ENCODE measurements at regions not wholly inside any gene's neighbourhood (a gene's known extent, or its start where the extent isn't known, plus 50 kb on each side); places are given as distances from the start of the nearest gene placed in this dataset.

DNA sequence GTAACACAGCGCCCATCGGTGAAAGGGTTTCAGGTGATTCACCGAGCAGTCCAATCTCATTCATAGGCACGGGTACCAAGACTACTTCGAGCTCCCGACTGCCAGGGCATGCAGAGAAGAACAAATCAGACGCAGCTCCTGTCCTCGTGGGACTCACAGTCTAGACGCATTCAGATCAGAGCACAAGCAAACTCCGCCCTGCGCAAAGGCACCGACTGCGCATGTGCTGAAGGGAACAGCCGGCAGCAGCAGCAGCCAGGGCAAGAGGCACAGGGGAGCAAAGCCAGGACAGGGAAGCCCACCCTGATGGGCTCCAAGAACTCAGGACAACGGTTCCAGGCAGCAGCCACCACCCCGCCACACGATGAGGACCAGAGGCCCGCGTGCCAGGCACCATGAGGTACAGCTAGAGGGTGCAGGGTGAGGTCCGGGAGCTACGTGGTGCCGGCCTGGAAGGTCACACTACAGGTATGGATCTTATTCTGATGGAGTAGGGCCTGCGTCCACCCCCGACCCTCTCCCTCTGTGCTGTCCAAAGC, 315.7 kb downstream of the FOXL1 start:
- Histone ChIP-seq H3K4me1 (ENCODE audit: control insufficient read depth, insufficient read depth, low read length) (peaks cover 11% of the 10 kb centered on the region), H3K36me3 (ENCODE audit: control insufficient read depth, insufficient read depth, low read length) (no peaks in the 10 kb centered on the region), H3K9me3 (ENCODE audit: control insufficient read depth, low read length) (no peaks in the 10 kb centered on the region), H3K27me3 (ENCODE audit: control insufficient read depth, insufficient read depth, low read length, poor library complexity, severe bottlenecking) (no peaks in the 10 kb centered on the region), H3K4me3 (ENCODE audit: insufficient read depth, low read depth, low read length) (no peak overlapping the region), H3K27ac (ENCODE audit: insufficient read depth, low read depth, low read length, poor library complexity, severe bottlenecking) (no peak overlapping the region)
- 96% methylated on average over 24 of the region's 24 CpGs for WGBS, 2 experiments

DNA sequence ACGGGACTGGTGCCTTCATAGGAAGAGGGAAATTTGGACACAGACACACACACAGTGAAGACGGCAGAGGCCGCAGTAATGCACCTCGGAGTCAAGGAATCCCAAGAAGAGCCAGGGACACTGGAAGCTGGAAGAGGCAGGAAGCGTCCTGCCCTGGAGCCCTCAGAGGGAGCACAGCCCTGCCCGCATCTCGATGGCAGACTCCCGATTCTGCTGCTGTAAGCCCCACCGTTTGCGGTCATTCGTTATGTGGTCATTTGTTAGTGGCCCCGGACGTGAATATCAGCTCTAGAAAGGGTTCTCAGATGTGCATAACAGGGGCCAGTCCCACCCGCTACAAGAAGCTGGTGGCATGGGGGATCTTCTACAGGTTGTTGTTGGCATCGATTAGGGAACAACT, 316.6 kb downstream of the FOXL1 start:
- Histone ChIP-seq H3K36me3 (ENCODE audit: control insufficient read depth, insufficient read depth, low read length) (no peaks in the 10 kb centered on the region), H3K27me3 (ENCODE audit: control insufficient read depth, insufficient read depth, low read length, poor library complexity, severe bottlenecking) (no peaks in the 10 kb centered on the region), H3K9me3 (ENCODE audit: control insufficient read depth, low read length) (no peaks in the 10 kb centered on the region), H3K4me1 (ENCODE audit: control insufficient read depth, insufficient read depth, low read length) (peaks cover 11% of the 10 kb centered on the region), H3K4me3 (ENCODE audit: insufficient read depth, low read depth, low read length) (no peak overlapping the region), H3K27ac (ENCODE audit: insufficient read depth, low read depth, low read length, poor library complexity, severe bottlenecking) (no peak overlapping the region)
- 93 to 94% methylated on average over 15 of the region's 15 CpGs for WGBS, 2 experiments

DNA sequence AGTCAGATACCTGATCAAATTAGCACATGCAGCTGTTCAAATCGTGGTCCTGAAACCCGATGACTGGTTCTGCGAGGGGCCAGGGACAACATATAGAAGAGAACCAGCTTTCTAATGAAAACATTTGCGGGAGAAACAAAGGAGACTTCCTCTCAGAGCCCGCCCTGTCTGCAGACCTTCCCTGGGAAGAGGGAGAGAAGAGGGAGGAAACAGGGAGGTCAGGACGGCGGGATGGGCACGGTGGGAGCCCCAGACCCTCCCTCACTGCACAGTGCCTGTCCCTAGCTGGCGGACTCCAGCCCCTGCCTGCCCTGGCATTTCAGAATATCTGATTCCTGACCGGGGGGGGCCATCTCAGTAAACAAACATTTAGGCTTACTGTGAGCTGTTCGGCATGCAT, 317.3 kb downstream of the FOXL1 start:
- no peaks in the 10 kb centered on the region for H3K36me3 ChIP-seq (ENCODE audit: control insufficient read depth, insufficient read depth, low read length)
- WGBS, 2 experiments: 55 to 58% methylated on average over 11 of the region's 11 CpGs
- H3K27ac ChIP-seq (ENCODE audit: insufficient read depth, low read depth, low read length, poor library complexity, severe bottlenecking): no peak overlapping the region
- H3K4me1 ChIP-seq (ENCODE audit: control insufficient read depth, insufficient read depth, low read length): peaks cover 11% of the 10 kb centered on the region
- no peak overlapping the region for H3K4me3 ChIP-seq (ENCODE audit: insufficient read depth, low read depth, low read length)
- H3K27me3 ChIP-seq (ENCODE audit: control insufficient read depth, insufficient read depth, low read length, poor library complexity, severe bottlenecking): no peaks in the 10 kb centered on the region
- H3K9me3 ChIP-seq (ENCODE audit: control insufficient read depth, low read length): no peaks in the 10 kb centered on the region

DNA sequence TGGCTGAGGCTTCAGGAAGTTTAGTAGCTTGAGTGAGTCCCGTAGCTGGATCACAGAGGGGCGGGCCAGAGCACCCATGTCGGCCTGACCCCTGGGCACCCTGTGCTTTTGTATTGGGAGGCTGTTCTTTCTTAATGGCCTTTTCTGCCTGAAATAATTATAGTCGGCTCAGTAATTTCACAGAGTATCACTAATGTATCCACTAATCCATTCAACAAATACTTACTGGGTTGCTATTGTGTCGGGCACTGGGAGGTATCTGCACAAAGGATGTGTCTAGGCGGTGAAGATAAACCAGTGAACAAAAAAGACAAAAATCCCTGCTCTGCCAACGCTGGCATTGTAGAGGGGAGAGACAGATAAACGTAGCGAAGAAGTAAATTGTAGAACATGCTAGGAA, 318.6 kb downstream of the FOXL1 start:
- no peak overlapping the region for H3K4me3 ChIP-seq (ENCODE audit: insufficient read depth, low read depth, low read length)
- no peaks in the 10 kb centered on the region for H3K9me3 ChIP-seq (ENCODE audit: control insufficient read depth, low read length)
- H3K4me1 ChIP-seq (ENCODE audit: control insufficient read depth, insufficient read depth, low read length): peaks cover 11% of the 10 kb centered on the region
- no peak overlapping the region for H3K27ac ChIP-seq (ENCODE audit: insufficient read depth, low read depth, low read length, poor library complexity, severe bottlenecking)
- no peaks in the 10 kb centered on the region for H3K36me3 ChIP-seq (ENCODE audit: control insufficient read depth, insufficient read depth, low read length)
- 74 to 77% methylated on average over 9 of the region's 9 CpGs for WGBS, 2 experiments
- no peaks in the 10 kb centered on the region for H3K27me3 ChIP-seq (ENCODE audit: control insufficient read depth, insufficient read depth, low read length, poor library complexity, severe bottlenecking)

DNA sequence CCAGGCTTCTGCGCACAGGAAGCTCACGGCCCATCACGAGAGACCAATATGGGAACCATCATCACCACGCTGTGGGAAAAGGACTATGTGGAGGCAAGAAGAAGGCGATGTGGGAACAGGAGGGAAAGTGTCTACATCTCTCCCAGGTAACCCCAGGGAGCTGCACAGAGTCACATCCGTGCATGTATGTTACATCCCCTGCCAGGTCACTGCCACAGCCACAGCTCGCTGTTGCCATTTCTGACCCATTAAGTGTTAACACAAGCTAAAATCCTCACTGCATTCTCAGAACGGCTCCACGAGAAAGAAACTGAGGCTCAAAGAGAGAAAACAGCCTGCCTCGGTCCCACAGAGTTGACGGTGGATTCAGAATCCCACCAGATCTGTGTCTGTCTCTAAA, 319.1 kb downstream of the FOXL1 start:
- no peak overlapping the region for H3K27ac ChIP-seq (ENCODE audit: insufficient read depth, low read depth, low read length, poor library complexity, severe bottlenecking)
- peaks cover 11% of the 10 kb centered on the region for H3K4me1 ChIP-seq (ENCODE audit: control insufficient read depth, insufficient read depth, low read length)
- H3K9me3 ChIP-seq (ENCODE audit: control insufficient read depth, low read length): no peaks in the 10 kb centered on the region
- H3K27me3 ChIP-seq (ENCODE audit: control insufficient read depth, insufficient read depth, low read length, poor library complexity, severe bottlenecking): no peaks in the 10 kb centered on the region
- 92 to 94% methylated on average over 11 of the region's 11 CpGs for WGBS, 2 experiments
- no peak overlapping the region for H3K4me3 ChIP-seq (ENCODE audit: insufficient read depth, low read depth, low read length)
- no peaks in the 10 kb centered on the region for H3K36me3 ChIP-seq (ENCODE audit: control insufficient read depth, insufficient read depth, low read length)

DNA sequence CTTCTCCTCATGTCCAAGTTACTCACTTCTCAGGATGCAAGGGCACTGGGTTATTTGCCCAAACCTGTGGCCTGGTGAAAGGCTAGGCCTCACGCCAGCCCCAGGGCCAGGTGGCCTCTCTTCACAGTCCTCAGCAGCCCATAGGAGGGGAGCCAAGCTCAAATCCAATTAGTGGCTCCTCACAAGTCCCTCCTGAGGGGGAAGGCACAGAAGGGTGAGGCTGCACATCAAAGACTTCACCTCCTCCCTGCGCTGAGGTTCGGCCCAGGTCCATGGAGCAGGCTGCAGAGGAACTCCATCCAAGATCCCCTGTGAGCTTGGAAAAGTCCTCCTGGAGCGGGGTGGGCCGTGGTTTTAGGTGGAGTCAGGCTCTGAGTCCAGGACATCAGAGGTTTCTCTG, 320.0 kb downstream of the FOXL1 start:
- Histone ChIP-seq H3K4me3 (ENCODE audit: insufficient read depth, low read depth, low read length) (no peak overlapping the region), H3K9me3 (ENCODE audit: control insufficient read depth, low read length) (no peaks in the 10 kb centered on the region), H3K27me3 (ENCODE audit: control insufficient read depth, insufficient read depth, low read length, poor library complexity, severe bottlenecking) (no peaks in the 10 kb centered on the region), H3K36me3 (ENCODE audit: control insufficient read depth, insufficient read depth, low read length) (no peaks in the 10 kb centered on the region), H3K27ac (ENCODE audit: insufficient read depth, low read depth, low read length, poor library complexity, severe bottlenecking) (no peak overlapping the region), H3K4me1 (ENCODE audit: control insufficient read depth, insufficient read depth, low read length) (peaks cover 11% of the 10 kb centered on the region)
- 84 to 86% methylated on average over 5 of the region's 5 CpGs for WGBS, 2 experiments

DNA sequence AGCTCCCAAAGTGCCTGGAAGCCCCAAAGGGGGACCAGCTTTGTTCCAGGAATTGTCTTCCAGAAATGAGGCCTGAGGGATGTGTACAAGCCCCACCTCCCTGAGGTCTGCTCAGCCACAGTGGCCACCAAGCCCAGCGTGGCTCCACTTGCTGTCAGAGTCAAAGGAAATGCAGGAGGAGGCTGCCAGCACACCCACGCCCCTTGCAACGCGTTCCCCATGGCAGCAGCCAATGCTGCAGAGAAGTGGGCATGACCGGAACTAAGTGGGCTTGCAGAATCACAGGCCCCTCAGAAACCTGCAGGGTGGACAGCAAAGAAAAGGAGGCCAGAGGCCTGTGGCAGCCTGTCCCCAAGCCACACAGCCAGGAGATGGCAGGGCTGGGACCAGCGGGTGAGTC, 320.8 kb downstream of the FOXL1 start:
- H3K27ac ChIP-seq (ENCODE audit: insufficient read depth, low read depth, low read length, poor library complexity, severe bottlenecking): no peak overlapping the region
- WGBS, 2 experiments: 86 to 91% methylated on average over 6 of the region's 6 CpGs
- H3K27me3 ChIP-seq (ENCODE audit: control insufficient read depth, insufficient read depth, low read length, poor library complexity, severe bottlenecking): no peaks in the 10 kb centered on the region
- H3K4me3 ChIP-seq (ENCODE audit: insufficient read depth, low read depth, low read length): no peak overlapping the region
- peaks cover 11% of the 10 kb centered on the region for H3K4me1 ChIP-seq (ENCODE audit: control insufficient read depth, insufficient read depth, low read length)
- no peaks in the 10 kb centered on the region for H3K9me3 ChIP-seq (ENCODE audit: control insufficient read depth, low read length)
- H3K36me3 ChIP-seq (ENCODE audit: control insufficient read depth, insufficient read depth, low read length): no peaks in the 10 kb centered on the region

DNA sequence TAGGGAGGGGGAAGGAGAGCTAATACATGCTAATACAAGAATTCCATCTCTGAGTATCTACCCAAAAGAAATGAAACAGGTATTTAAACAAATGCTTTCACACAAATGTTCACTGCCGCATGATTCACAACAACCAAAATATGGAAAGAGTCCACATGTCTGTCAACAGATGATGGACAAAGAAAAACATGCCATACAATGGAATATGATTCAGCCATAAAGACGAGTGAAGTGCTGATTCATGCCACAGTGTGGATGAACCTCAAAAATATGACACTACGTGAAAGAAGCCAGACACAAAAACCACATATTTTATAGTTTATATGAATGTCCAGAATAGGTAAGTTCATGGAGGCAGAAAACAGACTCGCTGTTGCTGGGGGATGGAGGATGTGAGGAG, 321.4 kb downstream of the FOXL1 start:
- no peak overlapping the region for H3K4me3 ChIP-seq (ENCODE audit: insufficient read depth, low read depth, low read length)
- H3K27ac ChIP-seq (ENCODE audit: insufficient read depth, low read depth, low read length, poor library complexity, severe bottlenecking): no peak overlapping the region
- H3K27me3 ChIP-seq (ENCODE audit: control insufficient read depth, insufficient read depth, low read length, poor library complexity, severe bottlenecking): no peaks in the 10 kb centered on the region
- H3K4me1 ChIP-seq (ENCODE audit: control insufficient read depth, insufficient read depth, low read length): peaks cover 11% of the 10 kb centered on the region
- H3K36me3 ChIP-seq (ENCODE audit: control insufficient read depth, insufficient read depth, low read length): no peaks in the 10 kb centered on the region
- H3K9me3 ChIP-seq (ENCODE audit: control insufficient read depth, low read length): no peaks in the 10 kb centered on the region
- 92 to 99% methylated on average over 4 of the region's 4 CpGs for WGBS, 2 experiments

DNA sequence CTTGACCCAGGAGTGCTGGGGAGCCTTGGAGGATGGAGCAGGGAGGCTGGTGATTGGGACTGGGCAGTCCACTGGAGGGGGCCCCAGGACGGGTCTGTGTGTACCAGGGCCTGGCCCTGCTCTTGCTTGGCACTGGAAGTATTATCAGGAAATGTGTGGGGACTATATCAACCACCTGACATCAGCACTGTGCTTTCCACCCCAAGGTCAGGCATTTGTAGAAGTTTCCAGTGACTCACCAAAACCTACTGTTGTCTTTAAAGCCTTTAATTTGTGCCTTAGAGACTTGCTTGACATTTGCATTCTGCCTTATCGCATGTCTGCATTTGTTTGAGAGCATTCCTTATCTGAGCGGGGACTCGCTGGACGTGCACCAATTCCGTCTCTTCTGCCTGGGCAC, 323.1 kb downstream of the FOXL1 start:
- no peaks in the 10 kb centered on the region for H3K9me3 ChIP-seq (ENCODE audit: control insufficient read depth, low read length)
- no peaks in the 10 kb centered on the region for H3K4me1 ChIP-seq (ENCODE audit: control insufficient read depth, insufficient read depth, low read length)
- no peak overlapping the region for H3K4me3 ChIP-seq (ENCODE audit: insufficient read depth, low read depth, low read length)
- H3K27ac ChIP-seq (ENCODE audit: insufficient read depth, low read depth, low read length, poor library complexity, severe bottlenecking): no peak overlapping the region
- 94% methylated on average over 6 of the region's 6 CpGs for WGBS, 2 experiments
- no peaks in the 10 kb centered on the region for H3K27me3 ChIP-seq (ENCODE audit: control insufficient read depth, insufficient read depth, low read length, poor library complexity, severe bottlenecking)
- no peaks in the 10 kb centered on the region for H3K36me3 ChIP-seq (ENCODE audit: control insufficient read depth, insufficient read depth, low read length)

DNA sequence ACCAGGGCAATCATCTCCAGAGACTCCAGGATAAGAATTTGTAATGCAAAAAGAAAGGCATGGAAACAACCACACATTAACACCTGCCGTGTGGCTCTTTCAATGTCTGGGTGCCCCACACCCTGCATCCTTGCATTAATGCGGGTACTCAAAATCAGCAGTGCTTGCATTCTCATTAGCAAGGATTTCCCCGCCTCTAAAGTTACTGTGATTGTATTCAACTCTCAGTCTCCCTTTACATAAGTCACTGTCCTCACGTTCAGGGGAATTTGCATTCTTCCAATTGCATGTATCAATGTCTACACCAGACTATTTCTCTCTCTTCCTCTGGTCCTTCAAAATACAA, 324.3 kb downstream of the FOXL1 start:
- no peak overlapping the region for H3K27ac ChIP-seq (ENCODE audit: insufficient read depth, low read depth, low read length, poor library complexity, severe bottlenecking)
- H3K4me3 ChIP-seq (ENCODE audit: insufficient read depth, low read depth, low read length): no peak overlapping the region
- H3K36me3 ChIP-seq (ENCODE audit: control insufficient read depth, insufficient read depth, low read length): no peaks in the 10 kb centered on the region
- no peaks in the 10 kb centered on the region for H3K27me3 ChIP-seq (ENCODE audit: control insufficient read depth, insufficient read depth, low read length, poor library complexity, severe bottlenecking)
- no peaks in the 10 kb centered on the region for H3K9me3 ChIP-seq (ENCODE audit: control insufficient read depth, low read length)
- no peaks in the 10 kb centered on the region for H3K4me1 ChIP-seq (ENCODE audit: control insufficient read depth, insufficient read depth, low read length)
- 66 to 78% methylated on average over 4 of the region's 4 CpGs for WGBS, 2 experiments

DNA sequence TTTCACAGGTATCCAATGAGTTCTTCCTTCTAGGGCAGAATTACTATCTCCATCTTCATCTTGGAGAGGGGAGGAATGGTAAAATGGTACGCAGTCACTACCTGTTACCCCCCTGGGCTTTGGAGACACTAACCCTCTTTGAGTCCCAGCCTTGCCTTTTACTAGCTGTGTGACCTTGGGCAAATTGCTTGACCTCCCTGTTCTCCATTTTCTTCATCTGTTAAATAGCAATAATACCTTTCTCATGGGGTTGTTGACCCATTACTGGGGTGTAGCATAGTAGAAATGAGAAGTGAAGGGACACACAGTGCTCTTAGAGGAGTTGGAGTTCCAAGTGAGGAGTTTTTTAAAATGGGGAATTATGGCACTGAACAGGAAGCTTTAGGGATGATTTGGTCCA, 324.7 kb downstream of the FOXL1 start:
- no peaks in the 10 kb centered on the region for H3K4me1 ChIP-seq (ENCODE audit: control insufficient read depth, insufficient read depth, low read length)
- H3K9me3 ChIP-seq (ENCODE audit: control insufficient read depth, low read length): no peaks in the 10 kb centered on the region
- H3K36me3 ChIP-seq (ENCODE audit: control insufficient read depth, insufficient read depth, low read length): no peaks in the 10 kb centered on the region
- H3K4me3 ChIP-seq (ENCODE audit: insufficient read depth, low read depth, low read length): no peak overlapping the region
- H3K27ac ChIP-seq (ENCODE audit: insufficient read depth, low read depth, low read length, poor library complexity, severe bottlenecking): no peak overlapping the region
- WGBS, 2 experiments: 83 to 91% methylated on average over 1 of the region's 1 CpG
- no peaks in the 10 kb centered on the region for H3K27me3 ChIP-seq (ENCODE audit: control insufficient read depth, insufficient read depth, low read length, poor library complexity, severe bottlenecking)
